ENCODE measurements at regions not wholly inside any gene's neighbourhood (a gene's known extent, or its start where the extent isn't known, plus 50 kb on each side); places are given as distances from the start of the nearest gene placed in this dataset.

DNA sequence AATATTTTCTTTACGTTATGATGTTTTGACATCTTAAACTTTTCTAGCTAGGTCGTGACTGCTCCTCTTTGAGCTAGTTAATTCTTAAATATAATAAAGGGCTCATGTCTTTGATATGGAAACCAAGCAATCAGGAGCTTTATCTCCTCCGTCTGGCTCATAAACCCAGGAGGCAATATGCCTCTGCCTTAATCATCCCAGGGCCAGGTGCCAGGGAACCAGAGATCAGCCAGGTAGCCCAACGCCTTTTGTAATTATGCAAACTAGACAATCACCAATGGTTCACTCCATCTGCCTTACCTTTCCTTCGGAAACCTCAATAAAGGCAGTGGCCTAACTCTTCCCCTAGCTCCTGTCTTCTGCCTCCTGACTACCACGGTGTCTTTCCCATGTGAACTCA, 213.7 kb downstream of the KCNJ3 start:
- TF ChIP-seq, protein P1, sequence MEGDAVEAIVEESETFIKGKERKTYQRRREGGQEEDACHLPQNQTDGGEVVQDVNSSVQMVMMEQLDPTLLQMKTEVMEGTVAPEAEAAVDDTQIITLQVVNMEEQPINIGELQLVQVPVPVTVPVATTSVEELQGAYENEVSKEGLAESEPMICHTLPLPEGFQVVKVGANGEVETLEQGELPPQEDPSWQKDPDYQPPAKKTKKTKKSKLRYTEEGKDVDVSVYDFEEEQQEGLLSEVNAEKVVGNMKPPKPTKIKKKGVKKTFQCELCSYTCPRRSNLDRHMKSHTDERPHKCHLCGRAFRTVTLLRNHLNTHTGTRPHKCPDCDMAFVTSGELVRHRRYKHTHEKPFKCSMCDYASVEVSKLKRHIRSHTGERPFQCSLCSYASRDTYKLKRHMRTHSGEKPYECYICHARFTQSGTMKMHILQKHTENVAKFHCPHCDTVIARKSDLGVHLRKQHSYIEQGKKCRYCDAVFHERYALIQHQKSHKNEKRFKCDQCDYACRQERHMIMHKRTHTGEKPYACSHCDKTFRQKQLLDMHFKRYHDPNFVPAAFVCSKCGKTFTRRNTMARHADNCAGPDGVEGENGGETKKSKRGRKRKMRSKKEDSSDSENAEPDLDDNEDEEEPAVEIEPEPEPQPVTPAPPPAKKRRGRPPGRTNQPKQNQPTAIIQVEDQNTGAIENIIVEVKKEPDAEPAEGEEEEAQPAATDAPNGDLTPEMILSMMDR (IDR thresholded peaks at IDR 0.05; ENCODE audit: low read depth, low read length) = no peak
- TF ChIP-seq EZH2phosphoT487 (IDR thresholded peaks at IDR 0.05; ENCODE audit: low read depth) = no peak
